GM13976 (cell line): ENCODE measurements at regions not wholly inside any gene's neighbourhood (a gene's known extent, or its start where the extent isn't known, plus 50 kb on each side); places are given as distances from the start of the nearest gene placed in this dataset.

Source experiments
- DNase-seq: peaks from one replicate; pipeline ENCODE4 v3.0.0; 2012; ENCODE audit warnings: low spot score
- in situ Hi-C: fragments of 300-500 bp; cut with MboI; formaldehyde crosslinking; loops from one replicate; pipeline ENCODE4 v1.12.0; 2022; ENCODE audit warnings: low sequenced_read_pairs, mixed read lengths, inconsistent platforms; ENCODE audit not compliant: unreplicated experiment
- TF ChIP-seq, protein P1 (sequence below): IDR thresholded peaks from 2 replicates; pipeline ENCODE4 v1.5.1; 2012; ENCODE audit warnings: borderline replicate concordance, mild to moderate bottlenecking; ENCODE audit not compliant: insufficient read depth; ENCODE audit errors: extremely low read depth, missing control alignments, control extremely low read depth

DNA sequence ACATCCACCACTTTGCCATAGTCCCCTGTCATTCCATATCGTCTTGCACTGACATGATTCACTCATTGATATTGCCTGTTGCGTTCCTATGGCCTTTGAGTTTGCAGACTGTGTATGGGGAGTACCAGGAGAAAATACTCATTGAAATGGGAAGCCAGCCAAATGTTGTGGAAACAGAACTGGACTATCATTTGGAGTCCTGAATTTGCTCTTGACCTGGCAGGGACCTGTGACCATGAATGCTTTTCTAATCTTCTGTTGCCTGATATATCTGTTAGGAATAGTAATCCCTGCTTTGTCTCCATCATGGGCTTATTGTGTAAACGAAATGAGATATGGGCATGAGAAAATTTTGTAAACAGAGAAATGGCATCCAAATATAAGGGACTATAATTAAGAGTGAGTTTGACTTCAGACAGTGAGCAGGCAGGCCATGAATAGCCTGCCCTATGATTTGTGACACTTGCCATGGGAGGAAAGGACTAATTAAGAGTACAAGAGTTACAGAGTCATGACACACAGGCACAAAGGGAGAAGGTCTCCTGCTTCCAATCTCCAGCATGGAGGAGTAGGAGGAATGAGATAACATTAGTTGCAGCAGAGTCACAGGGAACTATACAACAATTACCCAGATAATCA, 572.9 kb upstream of the SGCD start:
- TF ChIP-seq, protein P1, sequence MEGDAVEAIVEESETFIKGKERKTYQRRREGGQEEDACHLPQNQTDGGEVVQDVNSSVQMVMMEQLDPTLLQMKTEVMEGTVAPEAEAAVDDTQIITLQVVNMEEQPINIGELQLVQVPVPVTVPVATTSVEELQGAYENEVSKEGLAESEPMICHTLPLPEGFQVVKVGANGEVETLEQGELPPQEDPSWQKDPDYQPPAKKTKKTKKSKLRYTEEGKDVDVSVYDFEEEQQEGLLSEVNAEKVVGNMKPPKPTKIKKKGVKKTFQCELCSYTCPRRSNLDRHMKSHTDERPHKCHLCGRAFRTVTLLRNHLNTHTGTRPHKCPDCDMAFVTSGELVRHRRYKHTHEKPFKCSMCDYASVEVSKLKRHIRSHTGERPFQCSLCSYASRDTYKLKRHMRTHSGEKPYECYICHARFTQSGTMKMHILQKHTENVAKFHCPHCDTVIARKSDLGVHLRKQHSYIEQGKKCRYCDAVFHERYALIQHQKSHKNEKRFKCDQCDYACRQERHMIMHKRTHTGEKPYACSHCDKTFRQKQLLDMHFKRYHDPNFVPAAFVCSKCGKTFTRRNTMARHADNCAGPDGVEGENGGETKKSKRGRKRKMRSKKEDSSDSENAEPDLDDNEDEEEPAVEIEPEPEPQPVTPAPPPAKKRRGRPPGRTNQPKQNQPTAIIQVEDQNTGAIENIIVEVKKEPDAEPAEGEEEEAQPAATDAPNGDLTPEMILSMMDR = no peak
- DNase-seq = no peak
- in situ Hi-C loops = no loop called here

DNA sequence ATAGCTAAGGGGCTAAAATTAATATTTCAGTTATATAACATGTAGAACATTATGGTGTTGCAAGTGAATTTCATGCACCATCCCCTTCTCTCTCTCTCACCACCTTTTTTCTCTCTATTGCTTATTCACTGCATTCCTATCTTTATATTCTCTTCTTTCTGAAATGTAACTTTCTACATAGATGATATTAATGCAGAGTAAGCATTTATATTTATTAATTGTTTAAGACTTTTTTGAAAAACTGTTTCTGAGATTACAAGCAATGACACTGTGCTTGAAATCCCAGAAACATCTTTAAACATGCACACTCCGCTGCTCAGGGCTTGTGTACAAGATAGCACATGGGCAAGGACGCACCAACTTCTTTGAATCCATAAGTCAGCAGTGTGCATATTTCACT, 567.7 kb upstream of the SGCD start:
- TF ChIP-seq, protein P1 = no peak
- in situ Hi-C loops = no loop called here
- DNase-seq = no peak

- DNase-seq = no peak
- in situ Hi-C loops = no loop called here
- TF ChIP-seq, protein P1 = no peak
These were observed 567.0 kb upstream of the SGCD start for GRCh38 chr5:155759984-155760383.

DNA sequence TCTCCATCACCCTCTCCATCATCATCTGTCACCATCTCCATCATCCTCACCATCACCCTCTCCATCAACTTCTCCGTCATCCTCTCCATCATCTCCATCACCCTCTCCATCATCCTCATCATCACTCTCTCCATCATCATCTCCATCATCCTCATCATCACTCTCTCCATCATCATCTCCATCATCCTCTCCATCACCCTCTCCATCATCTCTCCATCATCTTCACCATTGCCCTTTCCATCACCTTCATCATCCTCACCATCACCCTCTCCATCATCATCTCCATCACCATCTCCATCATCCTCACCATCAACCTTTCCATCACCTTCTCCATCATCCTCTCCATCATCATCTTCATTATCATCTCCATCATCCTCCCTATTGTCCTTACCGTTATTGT, 565.5 kb upstream of the SGCD start:
- in situ Hi-C loops = no loop called here
- no peak for DNase-seq
- TF ChIP-seq, protein P1 = no peak

- TF ChIP-seq, protein P1 = no peak
- DNase-seq = no peak
- in situ Hi-C loops = no loop called here
These were observed 561.2 kb upstream of the SGCD start for GRCh38 chr5:155765715-155766114.

GRCh38 chr5:155767470-155767869, 559.5 kb upstream of the SGCD start:
- DNase-seq = no peak
- TF ChIP-seq, protein P1 = no peak
- in situ Hi-C loops = no loop called here
